Activated naive CD8-positive, alpha-beta T cell treated with anti-CD3 and anti-CD28 coated beads, Interleukin-2, amount 10 ng/mL, durations not matched to agents 7 days and 5 days (primary cell): ENCODE measurements at regions not wholly inside any gene's neighbourhood (a gene's known extent, or its start where the extent isn't known, plus 50 kb on each side); places are given as distances from the start of the nearest gene placed in this dataset.
"Not testable (repeated sequence)": the region's sequence is repeated elsewhere in the genome, so short reads cannot be mapped to it uniquely, and the experiment has no call there.

Experiments used
- ATAC-seq: fragments of 150-1000 bp; cut with Tn5 transposase; one replicate; pipeline ENCODE4 v1.10.0; 2021; ENCODE audit warnings: low read depth, moderate library complexity
- POLR2A ChIA-PET: fragments of 350-600 bp; sonication (Branson Sonifier 250); formaldehyde crosslinking; loops from one replicate; lab custom pipeline; 2021; ENCODE audit warnings: antibody characterized with exemption; lab: Charles Lee
- DNase-seq: peaks from one replicate; pipeline ENCODE4 v3.0.0; 2021
- H3K27ac Mint-ChIP-seq: one replicate; pipeline ENCODE4 v1.8.0; 2022; ENCODE audit warnings: mild to moderate bottlenecking, mixed read lengths
- H3K27me3 Mint-ChIP-seq: one replicate; pipeline ENCODE4 v1.8.0; 2022; ENCODE audit warnings: mild to moderate bottlenecking, moderate library complexity, mixed read lengths
- H3K36me3 Mint-ChIP-seq: one replicate; pipeline ENCODE4 v1.8.0; 2021; ENCODE audit warnings: mild to moderate bottlenecking, mixed read lengths
- H3K4me1 Mint-ChIP-seq: one replicate; pipeline ENCODE4 v1.8.0; 2021; ENCODE audit warnings: mixed read lengths
- H3K4me3 Mint-ChIP-seq: one replicate; pipeline ENCODE4 v1.8.0; 2022; ENCODE audit warnings: mild to moderate bottlenecking, moderate library complexity, mixed read lengths
- H3K9me3 Mint-ChIP-seq: one replicate; pipeline ENCODE4 v1.8.0; 2021; ENCODE audit warnings: mixed read lengths

DNA sequence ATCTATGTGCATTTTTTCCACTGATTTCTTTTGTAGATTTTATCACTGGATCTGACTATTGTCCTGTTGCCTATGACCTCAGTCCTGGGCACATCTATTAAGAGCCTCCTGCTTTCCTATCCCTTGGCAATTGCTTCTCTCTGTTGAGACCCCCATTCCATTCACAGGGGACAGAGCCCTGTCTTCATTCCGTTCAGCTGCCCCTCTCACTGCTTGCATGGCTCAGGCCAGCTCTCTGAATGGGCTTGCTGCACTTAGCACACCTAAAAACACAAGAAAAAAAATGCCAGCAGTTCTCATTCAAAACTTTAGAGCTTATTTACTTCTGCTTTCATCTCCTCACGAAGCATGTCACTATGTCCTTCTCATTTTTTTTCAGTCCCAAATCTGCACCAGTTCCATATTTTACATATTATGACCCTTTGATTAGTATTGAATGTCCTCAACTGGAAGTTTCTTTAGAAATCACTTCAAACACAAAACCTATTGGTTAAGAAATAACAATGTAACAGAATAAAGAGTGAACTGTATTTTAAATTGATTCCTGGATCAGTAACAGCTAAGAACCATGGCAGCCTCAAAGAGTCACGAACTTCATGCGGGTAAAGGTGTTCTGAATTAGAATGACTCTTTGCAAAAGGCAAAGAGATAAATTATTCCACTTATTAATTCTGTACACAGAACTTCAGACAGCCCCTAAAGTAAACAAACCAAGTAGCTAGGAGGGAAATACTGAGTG, 616.5 kb downstream of the C6orf118 start:
- Mint-ChIP-seq H3K4me1 (no peaks in the 10 kb centered on the region), H3K36me3 (no peaks in the 10 kb centered on the region), H3K27ac (no peak overlapping the region), H3K27me3 (no peaks in the 10 kb centered on the region), H3K4me3 (no peak overlapping the region), H3K9me3 (peaks cover 5% of the 10 kb centered on the region)
- POLR2A ChIA-PET = no interaction called here
- DNase-seq = no peak
- ATAC-seq = no peak

DNA sequence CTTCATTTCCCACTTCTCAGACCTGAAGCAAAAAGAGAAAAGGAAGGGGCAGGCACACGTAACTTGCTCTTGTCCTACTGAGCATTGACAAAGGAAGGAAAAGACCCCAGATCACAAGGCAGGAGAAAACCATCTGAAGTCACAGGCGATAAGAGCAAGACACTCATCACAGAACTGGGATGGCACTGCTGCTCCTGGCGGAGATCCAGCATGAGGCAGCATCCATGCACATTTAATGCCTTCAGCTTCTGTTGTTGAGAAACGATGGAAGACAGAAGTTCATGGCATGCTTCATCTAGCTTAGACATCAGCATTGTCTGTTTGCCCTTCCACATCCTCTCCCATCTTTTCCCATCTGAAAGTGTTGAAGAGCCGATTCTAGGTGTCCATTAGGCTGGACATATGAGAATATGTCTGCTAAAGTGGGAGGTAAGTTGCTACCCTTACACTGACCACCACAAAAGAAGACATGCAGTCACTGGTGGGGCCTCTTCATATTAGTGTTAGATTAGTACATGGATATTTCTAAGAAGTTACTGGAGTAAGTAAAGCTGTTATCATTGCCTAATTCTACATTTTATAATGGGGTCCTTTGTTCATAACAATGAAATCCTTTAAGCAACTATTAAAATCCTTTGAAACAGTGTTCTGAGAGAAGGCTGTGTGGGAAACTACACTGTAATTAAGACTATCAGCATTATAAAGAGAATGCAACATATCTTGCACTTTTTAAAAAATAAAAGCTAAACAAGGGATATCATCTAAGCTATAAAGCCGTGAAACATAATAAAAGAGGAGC, 618.5 kb downstream of the C6orf118 start:
- H3K27me3 Mint-ChIP-seq = no peaks in the 10 kb centered on the region
- ATAC-seq (no peak), DNase-seq (no peak)
- H3K4me1 Mint-ChIP-seq = no peaks in the 10 kb centered on the region
- H3K4me3 Mint-ChIP-seq = no peak overlapping the region
- peaks cover 11% of the 10 kb centered on the region for H3K9me3 Mint-ChIP-seq
- POLR2A ChIA-PET = no interaction called here
- no peaks in the 10 kb centered on the region for H3K36me3 Mint-ChIP-seq
- no peak overlapping the region for H3K27ac Mint-ChIP-seq

DNA sequence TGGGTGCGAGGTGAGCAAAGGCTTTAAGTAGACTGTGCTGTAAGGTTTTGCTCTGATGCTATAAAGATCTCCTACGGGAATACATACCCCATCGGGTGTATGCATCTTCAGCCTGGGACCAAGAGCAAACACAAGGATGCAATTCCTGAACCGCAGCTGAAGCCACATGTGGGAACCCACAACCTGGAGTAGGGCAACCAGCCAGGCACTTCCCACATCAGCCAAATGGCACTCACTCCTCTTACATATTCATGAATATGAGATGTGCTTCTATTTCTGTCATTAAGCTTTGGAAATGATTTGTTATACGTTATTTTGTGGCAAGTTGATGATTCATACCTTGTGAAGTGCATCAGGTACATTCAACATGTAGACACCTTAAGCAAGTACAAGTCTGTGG, 619.2 kb downstream of the C6orf118 start:
- Mint-ChIP-seq H3K4me3 (no peak overlapping the region), H3K36me3 (no peaks in the 10 kb centered on the region), H3K27ac (no peak overlapping the region), H3K9me3 (peaks cover 9% of the 10 kb centered on the region), H3K27me3 (no peaks in the 10 kb centered on the region), H3K4me1 (no peaks in the 10 kb centered on the region)
- POLR2A ChIA-PET = no interaction called here
- no peak for DNase-seq
- ATAC-seq = no peak

DNA sequence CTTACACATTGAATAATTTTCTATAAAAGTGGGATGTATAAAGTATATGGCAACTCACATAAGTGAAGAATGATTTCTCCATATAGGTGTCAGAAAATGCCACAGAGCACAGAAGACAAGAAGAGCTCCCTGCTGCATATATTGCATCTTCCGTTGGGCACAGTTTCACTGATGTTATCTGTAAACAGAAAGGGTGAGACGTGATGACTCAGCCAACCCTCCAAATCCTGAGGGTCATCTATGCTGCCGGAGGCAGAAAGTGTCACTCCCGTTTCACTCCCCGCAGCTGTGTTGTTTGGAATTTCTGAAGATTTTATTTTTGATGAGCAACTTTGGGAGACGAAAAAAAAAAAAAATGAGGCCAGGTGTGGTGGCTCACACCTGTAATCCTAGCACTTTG, 644.1 kb downstream of the C6orf118 start:
- H3K9me3 Mint-ChIP-seq = peaks cover 5% of the 10 kb centered on the region
- no peak overlapping the region for H3K4me3 Mint-ChIP-seq
- H3K27me3 Mint-ChIP-seq = no peaks in the 10 kb centered on the region
- DNase-seq (no peak), ATAC-seq (no peak)
- POLR2A ChIA-PET = no interaction called here
- H3K4me1 Mint-ChIP-seq = no peaks in the 10 kb centered on the region
- no peaks in the 10 kb centered on the region for H3K36me3 Mint-ChIP-seq
- H3K27ac Mint-ChIP-seq = no peak overlapping the region

DNA sequence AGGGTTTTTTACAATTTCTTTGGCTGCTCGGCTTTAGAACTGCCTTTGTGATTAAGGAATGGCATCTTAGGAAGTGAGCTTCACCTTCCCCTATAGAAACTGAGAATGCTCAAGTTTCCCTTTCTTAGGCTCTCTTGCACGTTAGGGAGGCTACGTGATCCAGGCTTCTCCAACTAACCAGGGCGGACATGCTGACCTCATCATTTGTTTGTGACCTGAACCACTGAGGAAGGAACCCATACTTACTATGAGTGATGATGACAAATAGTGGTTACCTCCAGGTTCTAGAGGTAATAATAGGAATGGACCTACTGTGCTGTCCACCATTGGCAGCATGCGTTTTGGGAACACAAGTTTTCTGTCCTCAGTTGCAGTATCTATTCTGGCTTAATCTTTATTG, 645.8 kb downstream of the C6orf118 start:
- H3K27me3 Mint-ChIP-seq = no peaks in the 10 kb centered on the region
- no peaks in the 10 kb centered on the region for H3K4me1 Mint-ChIP-seq
- no peak overlapping the region for H3K4me3 Mint-ChIP-seq
- DNase-seq (no peak), ATAC-seq (no peak)
- POLR2A ChIA-PET = no interaction called here
- peaks cover 5% of the 10 kb centered on the region for H3K9me3 Mint-ChIP-seq
- H3K27ac Mint-ChIP-seq = no peak overlapping the region
- H3K36me3 Mint-ChIP-seq = no peaks in the 10 kb centered on the region

DNA sequence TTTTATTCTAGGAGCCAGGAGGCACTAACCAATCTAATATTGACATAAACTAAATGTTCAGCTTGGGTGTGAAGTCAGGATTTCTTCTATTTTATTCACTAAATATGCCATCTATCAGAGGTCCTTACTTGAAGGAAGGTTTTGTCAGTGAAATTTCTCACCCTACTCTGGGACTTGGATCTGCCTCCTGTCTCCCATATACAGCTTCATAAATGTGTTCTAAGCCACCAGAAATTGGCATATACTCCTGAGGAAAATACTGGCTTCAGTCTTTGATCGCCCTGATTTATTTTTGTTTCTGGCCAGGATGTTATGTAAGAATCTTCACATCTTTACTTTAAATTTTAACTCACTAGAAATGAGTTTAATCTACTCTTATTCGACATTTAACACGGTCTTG, 647.7 kb downstream of the C6orf118 start:
- ATAC-seq (no peak), DNase-seq (no peak)
- Mint-ChIP-seq H3K36me3 (no peaks in the 10 kb centered on the region), H3K27me3 (no peaks in the 10 kb centered on the region), H3K4me1 (no peaks in the 10 kb centered on the region), H3K27ac (no peak overlapping the region), H3K9me3 (peaks cover 6% of the 10 kb centered on the region), H3K4me3 (no peak overlapping the region)
- POLR2A ChIA-PET = no interaction called here

DNA sequence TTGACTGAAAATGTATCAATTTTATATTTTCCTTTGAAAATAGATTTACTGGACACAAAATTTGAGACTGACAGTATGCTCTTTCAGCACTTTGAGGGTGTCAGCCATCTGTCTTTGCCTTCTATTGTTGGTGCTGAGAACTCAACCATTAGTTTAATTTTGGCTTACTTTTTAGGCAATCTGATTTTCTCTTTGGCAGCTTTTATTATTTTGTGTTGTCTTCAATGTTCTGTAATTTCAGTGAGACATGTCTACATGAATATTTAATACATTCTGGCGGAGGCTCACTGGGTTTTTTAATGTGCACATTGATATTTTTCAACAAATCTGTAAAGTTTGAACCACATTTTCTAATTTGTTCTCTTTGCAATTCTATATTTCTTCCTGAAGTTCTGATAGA, 648.6 kb downstream of the C6orf118 start:
- POLR2A ChIA-PET = no interaction called here
- H3K4me3 Mint-ChIP-seq = no peak overlapping the region
- H3K27ac Mint-ChIP-seq = no peak overlapping the region
- ATAC-seq = no peak
- no peaks in the 10 kb centered on the region for H3K27me3 Mint-ChIP-seq
- H3K36me3 Mint-ChIP-seq = no peaks in the 10 kb centered on the region
- DNase-seq = no peak
- H3K4me1 Mint-ChIP-seq = no peaks in the 10 kb centered on the region
- peaks cover 10% of the 10 kb centered on the region for H3K9me3 Mint-ChIP-seq

DNA sequence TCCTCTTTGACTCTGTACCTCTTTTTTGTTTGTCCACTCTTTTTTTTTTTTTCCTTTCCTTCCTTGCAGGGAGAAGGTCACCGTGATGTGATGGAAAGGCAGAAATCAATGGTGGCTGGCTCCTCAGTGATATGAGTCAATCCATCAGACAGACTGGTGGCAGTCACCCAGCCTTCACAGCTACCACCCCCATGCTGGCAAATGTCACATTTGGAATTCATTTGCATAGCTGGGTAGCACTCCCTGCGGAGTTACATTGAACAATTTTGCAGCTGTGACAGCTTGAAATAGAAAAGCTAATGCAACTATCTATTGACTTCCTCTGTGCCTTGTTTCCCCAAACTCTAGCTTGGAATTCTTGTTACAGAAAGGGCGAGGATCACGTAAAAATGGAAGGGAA, 668.4 kb downstream of the C6orf118 start:
- POLR2A ChIA-PET = no interaction called here
- no peaks in the 10 kb centered on the region for H3K4me1 Mint-ChIP-seq
- H3K36me3 Mint-ChIP-seq = no peaks in the 10 kb centered on the region
- H3K27me3 Mint-ChIP-seq = no peaks in the 10 kb centered on the region
- no peak overlapping the region for H3K27ac Mint-ChIP-seq
- DNase-seq (no peak), ATAC-seq (no peak)
- peaks cover 3% of the 10 kb centered on the region for H3K9me3 Mint-ChIP-seq
- no peak overlapping the region for H3K4me3 Mint-ChIP-seq

DNA sequence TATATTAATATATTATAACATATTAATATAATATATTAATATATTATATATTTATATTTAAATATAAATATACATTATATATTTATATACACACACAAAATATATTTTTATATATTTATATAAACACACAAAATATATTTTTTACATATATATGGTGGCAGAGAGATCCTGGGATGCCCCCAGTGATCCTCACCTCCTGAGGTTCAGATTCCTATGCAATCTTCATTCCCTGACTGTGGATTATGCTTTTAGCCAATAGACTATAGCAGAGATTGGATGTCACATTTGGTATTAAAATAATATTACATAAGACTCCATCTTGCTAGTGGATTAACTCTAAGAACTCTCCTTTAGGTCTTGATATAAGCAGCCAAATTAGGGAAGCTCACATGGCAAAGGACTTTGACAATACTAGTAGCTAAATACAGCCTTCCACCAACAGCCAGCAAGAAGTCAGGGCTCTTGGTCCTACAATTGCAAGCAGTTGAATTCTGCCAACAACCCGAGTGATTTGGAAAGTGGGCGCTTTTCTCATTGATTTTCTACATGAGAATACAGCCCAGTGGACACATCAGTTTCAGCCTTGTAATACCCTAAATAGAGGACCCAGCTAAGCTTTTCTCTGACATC, 681.0 kb downstream of the C6orf118 start:
- DNase-seq (no peak), ATAC-seq (no peak)
- H3K4me3 Mint-ChIP-seq = no peak overlapping the region

DNA sequence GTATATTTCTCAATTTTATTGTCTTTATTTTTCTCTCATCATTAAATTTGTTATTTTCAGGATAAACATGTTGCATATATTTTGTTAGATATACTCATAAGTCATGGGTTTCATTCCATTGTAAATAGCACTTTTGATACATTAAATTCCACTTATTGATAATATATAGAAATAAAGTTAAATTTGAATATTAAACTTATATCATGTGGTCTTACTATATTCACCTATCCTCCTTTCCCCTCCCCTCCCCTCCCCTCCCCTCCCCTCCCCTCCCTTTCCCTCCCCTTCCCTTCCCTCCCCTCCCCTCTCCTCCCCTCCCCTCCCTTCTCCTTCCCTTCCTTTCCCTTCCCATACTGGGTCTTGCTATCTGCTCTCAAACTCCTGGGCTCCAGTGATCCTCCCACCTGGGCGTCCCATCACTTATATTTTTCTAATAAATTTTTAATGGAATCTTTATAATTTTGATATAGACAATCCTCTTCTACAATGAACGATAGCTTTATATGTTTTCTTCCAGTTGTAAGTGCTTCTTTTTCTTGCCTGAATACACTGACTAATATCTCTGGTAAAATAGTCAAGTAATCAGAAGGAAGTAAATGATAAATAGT, 692.4 kb downstream of the C6orf118 start:
- peaks cover 7% of the 10 kb centered on the region for H3K9me3 Mint-ChIP-seq
- POLR2A ChIA-PET = no interaction called here
- no peaks in the 10 kb centered on the region for H3K27me3 Mint-ChIP-seq
- no peak overlapping the region for H3K27ac Mint-ChIP-seq
- ATAC-seq = no peak
- DNase-seq = no peak
- no peaks in the 10 kb centered on the region for H3K4me1 Mint-ChIP-seq
- H3K36me3 Mint-ChIP-seq = no peaks in the 10 kb centered on the region
- H3K4me3 Mint-ChIP-seq = no peak overlapping the region

More for the DNA sequence above, 681.0 kb downstream of the C6orf118 start:
- H3K27ac Mint-ChIP-seq = no peak overlapping the region
- H3K36me3 Mint-ChIP-seq = no peaks in the 10 kb centered on the region
- peaks cover 3% of the 10 kb centered on the region for H3K9me3 Mint-ChIP-seq
- no peaks in the 10 kb centered on the region for H3K4me1 Mint-ChIP-seq
- POLR2A ChIA-PET = no interaction called here
- H3K27me3 Mint-ChIP-seq = no peaks in the 10 kb centered on the region

DNA sequence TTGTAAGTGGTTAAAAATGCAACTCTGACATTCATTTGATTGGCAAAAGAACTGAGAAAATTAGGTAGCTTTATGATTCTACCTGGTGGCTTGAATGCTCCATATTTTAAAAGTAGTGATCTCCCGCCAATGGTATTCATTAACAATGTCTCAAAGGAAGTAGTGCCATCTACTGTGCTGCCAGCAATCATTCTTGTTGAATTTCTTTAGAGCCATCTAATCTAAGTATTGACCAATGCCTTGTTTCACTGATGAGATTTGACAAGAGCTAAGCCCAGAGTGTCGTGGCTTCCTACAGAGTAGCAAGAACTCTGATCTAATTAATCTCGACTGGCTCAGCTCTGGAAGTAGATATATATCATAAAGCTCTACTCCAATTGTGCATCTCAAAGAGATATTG, 696.7 kb downstream of the C6orf118 start:
- H3K4me1 Mint-ChIP-seq = no peaks in the 10 kb centered on the region
- DNase-seq = no peak
- no peak overlapping the region for H3K4me3 Mint-ChIP-seq
- H3K36me3 Mint-ChIP-seq = no peaks in the 10 kb centered on the region
- no peaks in the 10 kb centered on the region for H3K27me3 Mint-ChIP-seq
- POLR2A ChIA-PET = no interaction called here
- peaks cover 5% of the 10 kb centered on the region for H3K9me3 Mint-ChIP-seq
- no peak overlapping the region for H3K27ac Mint-ChIP-seq
- no peak for ATAC-seq

DNA sequence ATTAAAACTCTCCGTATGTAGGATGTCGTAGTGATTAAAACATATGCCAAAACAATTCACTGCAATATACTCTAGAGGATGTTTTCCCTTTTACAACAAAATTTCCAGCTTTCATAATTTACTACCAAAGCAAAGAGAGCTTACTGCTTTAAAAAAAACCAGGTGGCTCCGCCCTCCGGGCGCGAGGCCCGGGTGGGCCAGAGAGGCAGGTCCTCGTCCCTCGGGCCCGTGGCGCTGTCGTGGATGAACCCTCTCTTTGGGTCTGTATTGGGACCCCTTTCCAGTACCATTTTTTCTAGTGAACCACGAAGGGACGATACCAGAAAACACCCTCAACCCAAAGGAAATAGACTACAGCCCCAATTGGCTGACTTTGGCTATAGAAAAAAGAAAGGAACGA, 698.5 kb downstream of the C6orf118 start:
- ATAC-seq, H3K27me3 Mint-ChIP-seq, DNase-seq, POLR2A ChIA-PET, H3K27ac Mint-ChIP-seq, H3K36me3 Mint-ChIP-seq, H3K9me3 Mint-ChIP-seq, H3K4me3 Mint-ChIP-seq, H3K4me1 Mint-ChIP-seq: not testable (repeated sequence)

DNA sequence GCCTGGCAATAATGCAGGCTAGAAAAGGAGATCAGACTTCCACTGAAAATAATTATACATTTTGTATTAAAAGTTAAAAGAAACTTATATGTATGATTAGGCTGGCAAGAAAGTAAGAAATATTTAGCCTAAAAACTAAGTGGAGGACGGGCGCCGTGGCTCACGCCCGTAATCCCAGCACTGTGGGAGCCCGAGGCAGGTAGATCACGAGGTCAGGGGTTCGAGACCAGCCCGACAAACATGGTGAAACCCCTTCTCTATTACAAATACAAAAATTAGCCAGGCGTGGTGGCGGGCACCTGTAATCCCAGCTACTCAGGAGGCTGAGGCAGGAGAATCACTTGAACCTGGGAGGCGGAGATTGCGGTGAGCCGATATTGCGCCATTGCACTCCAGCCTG, 707.0 kb downstream of the C6orf118 start:
- H3K27ac Mint-ChIP-seq, H3K4me3 Mint-ChIP-seq, DNase-seq, H3K9me3 Mint-ChIP-seq, H3K4me1 Mint-ChIP-seq, H3K36me3 Mint-ChIP-seq, POLR2A ChIA-PET, ATAC-seq, H3K27me3 Mint-ChIP-seq: not testable (repeated sequence)
